ENCODE measurements at regions not wholly inside any gene's neighbourhood (a gene's known extent, or its start where the extent isn't known, plus 50 kb on each side); places are given as distances from the start of the nearest gene placed in this dataset.
"Not testable (repeated sequence)": the region's sequence is repeated elsewhere in the genome, so short reads cannot be mapped to it uniquely, and the experiment has no call there.

DNA sequence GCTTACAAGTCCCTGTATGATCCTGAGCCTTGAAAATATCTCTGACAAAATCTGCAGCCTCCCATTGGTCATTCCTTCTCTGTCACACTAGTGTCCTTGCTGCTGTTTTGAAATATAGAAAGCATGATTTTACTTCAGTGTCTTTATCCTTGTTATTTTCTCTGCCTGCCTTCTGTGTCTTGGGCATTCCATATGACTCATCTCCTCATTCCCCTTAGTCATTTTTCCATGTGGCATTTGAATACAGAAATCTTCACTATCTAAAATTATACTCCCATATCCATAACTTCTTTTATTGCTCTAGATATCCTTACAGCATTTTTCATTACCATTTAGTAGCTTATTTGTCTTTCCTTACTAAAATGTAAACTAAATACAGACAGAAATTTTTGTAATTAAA is 205.7 kb upstream of the ZNF337 start:
- H3K27me3 ChIP-seq; H3K27ac ChIP-seq; H3K4me3 ChIP-seq (ENCODE audit: low read depth in 1 of 2, low read length in 1 of 2); H3K36me3 ChIP-seq; H3K4me1 ChIP-seq (ENCODE audit: control insufficient read depth in 1 of 2, insufficient read depth in 1 of 2, low read depth in 1 of 2, low read length in 1 of 2); H3K9me3 ChIP-seq: not testable (repeated sequence)

GRCh38 chr20:25898663-25899062 is 202.0 kb upstream of the ZNF337 start:
- H3K4me3 ChIP-seq (ENCODE audit: low read depth in 1 of 2, low read length in 1 of 2); H3K9me3 ChIP-seq; H3K36me3 ChIP-seq; H3K27ac ChIP-seq; H3K4me1 ChIP-seq (ENCODE audit: control insufficient read depth in 1 of 2, insufficient read depth in 1 of 2, low read depth in 1 of 2, low read length in 1 of 2); H3K27me3 ChIP-seq: not testable (repeated sequence)

DNA sequence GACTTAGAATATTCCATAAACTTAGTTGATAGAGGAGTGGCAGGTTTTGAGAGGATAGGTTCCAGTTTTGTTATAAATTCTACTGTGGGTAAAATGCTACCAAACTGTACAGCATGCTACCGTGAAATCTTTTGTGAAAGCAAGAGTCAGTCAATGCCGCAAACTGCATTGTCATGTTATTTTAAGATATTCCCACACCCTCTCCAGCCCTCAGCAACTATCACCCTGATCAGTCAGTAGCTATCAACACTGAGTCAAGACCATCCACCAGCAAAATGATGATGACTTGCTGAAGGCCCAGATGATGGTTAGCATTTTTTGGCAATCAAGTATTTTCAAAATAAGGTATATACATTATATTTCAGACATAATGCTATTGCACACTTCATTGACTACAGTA is 182.4 kb upstream of the ZNF337 start:
- not testable (repeated sequence) for H3K9me3 ChIP-seq; H3K36me3 ChIP-seq; H3K4me3 ChIP-seq (ENCODE audit: low read depth in 1 of 2, low read length in 1 of 2)

DNA sequence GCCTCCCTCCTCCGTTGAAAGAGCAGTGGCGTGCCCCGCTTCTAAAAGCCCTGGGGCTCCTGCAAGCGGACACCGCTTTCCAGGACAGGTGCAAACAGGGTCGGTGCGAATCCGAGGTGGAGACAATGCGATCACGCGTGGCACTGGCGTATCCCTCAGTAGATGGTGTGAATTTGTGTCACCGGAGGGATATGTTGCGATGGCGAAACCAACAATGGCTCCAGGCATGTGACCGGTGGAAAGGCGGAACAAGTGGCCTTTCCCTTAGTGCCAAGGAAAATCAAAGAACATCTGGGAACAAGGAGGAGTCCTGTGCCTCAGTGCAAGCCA is 172.0 kb upstream of the ZNF337 start:
- peaks cover 63% of the 10 kb centered on the region for H3K27me3 ChIP-seq
- H3K4me3 ChIP-seq (ENCODE audit: low read depth in 1 of 2, low read length in 1 of 2); H3K4me1 ChIP-seq (ENCODE audit: control insufficient read depth in 1 of 2, insufficient read depth in 1 of 2, low read depth in 1 of 2, low read length in 1 of 2); H3K36me3 ChIP-seq; H3K27ac ChIP-seq; H3K9me3 ChIP-seq: not testable (repeated sequence)

More for the DNA sequence above, 182.4 kb upstream of the ZNF337 start:
- not testable (repeated sequence) for H3K4me1 ChIP-seq (ENCODE audit: control insufficient read depth in 1 of 2, insufficient read depth in 1 of 2, low read depth in 1 of 2, low read length in 1 of 2); H3K27ac ChIP-seq; H3K27me3 ChIP-seq

DNA sequence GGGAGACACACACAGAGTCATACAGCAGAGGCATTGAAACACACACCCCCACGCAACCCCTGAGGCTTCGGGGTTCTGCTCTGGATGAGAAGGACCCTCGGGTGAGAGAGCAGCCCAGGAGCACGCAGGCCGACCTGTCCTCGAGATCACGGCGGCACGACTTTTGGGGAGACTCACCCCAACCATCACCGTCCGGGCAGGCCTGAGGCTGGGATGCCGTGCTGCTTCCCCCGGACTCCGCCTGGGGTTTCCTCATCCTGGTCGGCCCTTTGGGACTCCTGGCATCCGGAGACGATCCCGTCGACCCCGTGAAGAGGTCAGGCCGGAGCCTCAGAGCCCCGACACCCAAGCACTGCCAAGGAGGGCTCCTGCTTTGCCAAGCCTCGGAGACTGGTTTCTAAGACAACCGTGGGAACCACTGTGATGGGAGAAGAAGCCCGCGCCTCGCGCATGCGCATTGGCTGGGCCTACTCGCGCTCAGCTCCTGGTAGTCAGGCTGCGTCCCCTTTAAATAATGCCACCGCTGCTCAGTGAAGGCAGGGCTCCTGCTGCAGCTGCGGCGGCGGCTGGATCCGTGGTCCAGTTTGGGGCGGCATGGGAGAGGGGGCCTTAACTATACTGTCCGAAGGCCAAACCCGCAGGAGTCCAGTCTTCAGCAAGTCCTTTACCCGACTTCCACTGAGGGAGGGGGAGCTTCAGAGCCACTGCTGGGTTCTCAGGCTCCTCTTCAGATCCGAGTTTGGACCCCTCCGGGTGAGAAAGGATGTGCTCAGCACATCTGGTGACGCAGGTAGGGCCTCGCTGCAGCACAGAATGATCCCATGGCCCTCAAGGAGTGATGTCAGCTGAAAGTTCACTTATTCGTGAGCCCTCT is 171.4 kb upstream of the ZNF337 start:
- Histone ChIP-seq H3K9me3 (no peaks in the 10 kb centered on the region), H3K4me3 (ENCODE audit: low read depth in 1 of 2, low read length in 1 of 2) (no peak overlapping the region), H3K27me3 (peaks cover 69% of the 10 kb centered on the region), H3K36me3 (no peaks in the 10 kb centered on the region), H3K27ac (no peak overlapping the region), H3K4me1 (ENCODE audit: control insufficient read depth in 1 of 2, insufficient read depth in 1 of 2, low read depth in 1 of 2, low read length in 1 of 2) (peaks cover 0 to 3% of the 10 kb centered on the region in 2 experiments)
- TF ChIP-seq, protein P1, sequence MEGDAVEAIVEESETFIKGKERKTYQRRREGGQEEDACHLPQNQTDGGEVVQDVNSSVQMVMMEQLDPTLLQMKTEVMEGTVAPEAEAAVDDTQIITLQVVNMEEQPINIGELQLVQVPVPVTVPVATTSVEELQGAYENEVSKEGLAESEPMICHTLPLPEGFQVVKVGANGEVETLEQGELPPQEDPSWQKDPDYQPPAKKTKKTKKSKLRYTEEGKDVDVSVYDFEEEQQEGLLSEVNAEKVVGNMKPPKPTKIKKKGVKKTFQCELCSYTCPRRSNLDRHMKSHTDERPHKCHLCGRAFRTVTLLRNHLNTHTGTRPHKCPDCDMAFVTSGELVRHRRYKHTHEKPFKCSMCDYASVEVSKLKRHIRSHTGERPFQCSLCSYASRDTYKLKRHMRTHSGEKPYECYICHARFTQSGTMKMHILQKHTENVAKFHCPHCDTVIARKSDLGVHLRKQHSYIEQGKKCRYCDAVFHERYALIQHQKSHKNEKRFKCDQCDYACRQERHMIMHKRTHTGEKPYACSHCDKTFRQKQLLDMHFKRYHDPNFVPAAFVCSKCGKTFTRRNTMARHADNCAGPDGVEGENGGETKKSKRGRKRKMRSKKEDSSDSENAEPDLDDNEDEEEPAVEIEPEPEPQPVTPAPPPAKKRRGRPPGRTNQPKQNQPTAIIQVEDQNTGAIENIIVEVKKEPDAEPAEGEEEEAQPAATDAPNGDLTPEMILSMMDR (IDR thresholded peaks at IDR 0.05) = no peak

GRCh38 chr20:25867015-25867775 is 170.5 kb upstream of the ZNF337 start:
- H3K27me3 ChIP-seq = peaks cover 77% of the 10 kb centered on the region
- not testable (repeated sequence) for H3K36me3 ChIP-seq; H3K4me1 ChIP-seq (ENCODE audit: control insufficient read depth in 1 of 2, insufficient read depth in 1 of 2, low read depth in 1 of 2, low read length in 1 of 2); H3K27ac ChIP-seq; H3K9me3 ChIP-seq; H3K4me3 ChIP-seq (ENCODE audit: low read depth in 1 of 2, low read length in 1 of 2)

- Histone ChIP-seq H3K4me3 (ENCODE audit: low read depth in 1 of 2, low read length in 1 of 2) (no peak overlapping the region), H3K27ac (no peak overlapping the region), H3K27me3 (peaks cover 89% of the 10 kb centered on the region), H3K9me3 (no peaks in the 10 kb centered on the region), H3K36me3 (no peaks in the 10 kb centered on the region), H3K4me1 (ENCODE audit: control insufficient read depth in 1 of 2, insufficient read depth in 1 of 2, low read depth in 1 of 2, low read length in 1 of 2) (peaks cover 5 to 6% of the 10 kb centered on the region in 2 experiments)
- TF ChIP-seq, protein P1 (IDR thresholded peaks at IDR 0.05) = no peak
Measured at GRCh38 chr20:25865715-25866656, 169.3 kb upstream of the ZNF337 start.

- H3K4me3 ChIP-seq (ENCODE audit: low read depth in 1 of 2, low read length in 1 of 2); H3K36me3 ChIP-seq; H3K9me3 ChIP-seq; H3K4me1 ChIP-seq (ENCODE audit: control insufficient read depth in 1 of 2, insufficient read depth in 1 of 2, low read depth in 1 of 2, low read length in 1 of 2); H3K27ac ChIP-seq: not testable (repeated sequence)
- H3K27me3 ChIP-seq = peaks cover 98% of the 10 kb centered on the region
Measured at GRCh38 chr20:25864963-25865714, 168.5 kb upstream of the ZNF337 start.
